BE2C (cell line): ENCODE measurements at regions not wholly inside any gene's neighbourhood (a gene's known extent, or its start where the extent isn't known, plus 50 kb on each side); places are given as distances from the start of the nearest gene placed in this dataset.

ENCODE experiments used
- DNase-seq: peaks from one replicate; pipeline ENCODE4 v3.0.0-alpha.2; 2020
- H3K27me3 ChIP-seq: fragments of 250-450 bp; sonication (Bioruptor Pico); 2 replicates; pipeline ENCODE4 v1.5.1; 2020; ENCODE audit warnings: mild to moderate bottlenecking
- H3K36me3 ChIP-seq: fragments of 250-450 bp; sonication (Bioruptor Pico); 2 replicates; pipeline ENCODE4 v1.5.1; 2020; ENCODE audit warnings: mild to moderate bottlenecking
- H3K4me1 ChIP-seq: fragments of 250-450 bp; sonication (Bioruptor Pico); 2 replicates; pipeline ENCODE4 v1.5.1; 2020
- H3K4me3 ChIP-seq: 2 replicates; pipeline ENCODE4 v1.5.1; 2011; ENCODE audit warnings: low read depth, low read length
- H3K9me3 ChIP-seq: fragments of 250-450 bp; sonication (Bioruptor Pico); 2 replicates; pipeline ENCODE4 v1.5.1; 2020
- TF ChIP-seq, protein P1 (sequence below): IDR thresholded peaks from 2 replicates; pipeline ENCODE4 v1.5.1; 2012; ENCODE audit warnings: mild to moderate bottlenecking, low read depth, low read length

DNA sequence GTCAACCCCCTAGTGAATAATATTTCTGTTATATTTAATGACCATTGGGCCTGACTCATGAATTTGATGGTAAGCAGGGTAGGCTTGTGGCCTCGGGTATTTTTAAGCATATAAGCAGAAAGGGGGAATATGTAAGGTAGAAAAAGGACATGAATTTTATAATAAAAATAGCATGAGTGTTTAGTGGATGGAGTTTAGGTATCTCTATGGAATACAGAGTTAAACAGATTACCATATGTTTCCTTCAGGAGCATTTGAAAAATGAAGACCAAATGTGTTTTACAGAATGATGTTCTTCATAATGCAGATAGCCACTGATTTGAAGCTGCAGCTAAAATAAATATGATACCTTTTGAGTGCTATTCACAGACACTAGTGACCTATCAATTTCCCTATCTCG is 191.7 kb upstream of the TSHZ2 start:
- Histone ChIP-seq H3K4me1 (peaks cover 6% of the 10 kb centered on the region; the same call in 1 of the 2 replicates), H3K9me3 (no peaks in the 10 kb centered on the region; the same call in 1 of the 2 replicates), H3K4me3 (no peak overlapping the region), H3K36me3 (no peaks in the 10 kb centered on the region), H3K27me3 (no peaks in the 10 kb centered on the region)
- no peak for DNase-seq
- TF ChIP-seq, protein P1, sequence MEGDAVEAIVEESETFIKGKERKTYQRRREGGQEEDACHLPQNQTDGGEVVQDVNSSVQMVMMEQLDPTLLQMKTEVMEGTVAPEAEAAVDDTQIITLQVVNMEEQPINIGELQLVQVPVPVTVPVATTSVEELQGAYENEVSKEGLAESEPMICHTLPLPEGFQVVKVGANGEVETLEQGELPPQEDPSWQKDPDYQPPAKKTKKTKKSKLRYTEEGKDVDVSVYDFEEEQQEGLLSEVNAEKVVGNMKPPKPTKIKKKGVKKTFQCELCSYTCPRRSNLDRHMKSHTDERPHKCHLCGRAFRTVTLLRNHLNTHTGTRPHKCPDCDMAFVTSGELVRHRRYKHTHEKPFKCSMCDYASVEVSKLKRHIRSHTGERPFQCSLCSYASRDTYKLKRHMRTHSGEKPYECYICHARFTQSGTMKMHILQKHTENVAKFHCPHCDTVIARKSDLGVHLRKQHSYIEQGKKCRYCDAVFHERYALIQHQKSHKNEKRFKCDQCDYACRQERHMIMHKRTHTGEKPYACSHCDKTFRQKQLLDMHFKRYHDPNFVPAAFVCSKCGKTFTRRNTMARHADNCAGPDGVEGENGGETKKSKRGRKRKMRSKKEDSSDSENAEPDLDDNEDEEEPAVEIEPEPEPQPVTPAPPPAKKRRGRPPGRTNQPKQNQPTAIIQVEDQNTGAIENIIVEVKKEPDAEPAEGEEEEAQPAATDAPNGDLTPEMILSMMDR: no peak

- no peaks in the 10 kb centered on the region for H3K36me3 ChIP-seq
- H3K4me3 ChIP-seq: no peak overlapping the region
- DNase-seq: no peak
- no peaks in the 10 kb centered on the region; the same call in 1 of the 2 replicates for H3K9me3 ChIP-seq
- TF ChIP-seq, protein P1: no peak
- peaks cover 6% of the 10 kb centered on the region; the same call in 1 of the 2 replicates for H3K4me1 ChIP-seq
- H3K27me3 ChIP-seq: no peaks in the 10 kb centered on the region
Measured at GRCh38 chr20:52779125-52779524, 193.0 kb upstream of the TSHZ2 start.

DNA sequence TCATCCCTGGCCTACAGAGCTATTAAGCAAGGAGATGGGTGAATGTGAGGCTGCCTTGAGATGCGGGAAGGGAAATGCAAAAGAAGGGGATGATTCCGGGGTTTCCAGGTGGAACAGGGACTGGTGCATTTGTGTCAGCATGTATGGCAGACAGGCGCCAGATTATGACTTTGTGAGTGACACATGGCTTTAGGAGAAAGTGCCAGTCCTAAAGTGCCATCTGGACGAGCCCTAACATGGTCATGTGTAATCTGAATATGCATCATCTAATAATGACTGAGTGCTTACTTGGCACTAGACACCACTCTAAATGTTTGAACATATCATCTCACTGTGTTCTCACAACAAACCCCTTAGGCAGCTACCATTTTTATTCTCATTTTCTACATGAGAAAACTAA is 195.0 kb upstream of the TSHZ2 start:
- peak; percentile 13 for DNase-seq

DNA sequence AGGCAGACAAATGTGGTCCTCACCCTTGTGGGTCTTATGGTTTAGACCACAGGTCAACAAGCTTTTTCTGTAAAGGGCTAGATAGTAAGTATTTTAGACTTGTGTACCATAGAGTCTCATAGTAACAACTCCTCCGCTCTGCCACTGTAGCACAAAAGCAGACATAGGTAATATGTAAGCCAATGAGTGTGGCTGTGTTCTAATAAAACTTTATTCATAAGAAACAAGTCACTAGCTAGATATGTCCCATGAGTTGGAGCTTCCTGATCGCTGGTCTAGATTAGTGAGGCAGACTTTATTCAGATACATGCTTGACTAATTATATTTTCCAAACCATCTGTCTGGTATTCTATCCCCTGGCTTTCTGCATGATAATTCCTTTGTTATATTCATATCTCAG is 196.4 kb upstream of the TSHZ2 start:
- H3K9me3 ChIP-seq: no peaks in the 10 kb centered on the region; the same call in 1 of the 2 replicates
- TF ChIP-seq, protein P1: no peak

More for the DNA sequence above, 195.0 kb upstream of the TSHZ2 start:
- Histone ChIP-seq H3K9me3 (no peaks in the 10 kb centered on the region; the same call in 1 of the 2 replicates), H3K4me1 (peaks cover 6% of the 10 kb centered on the region; the same call in 1 of the 2 replicates), H3K27me3 (no peaks in the 10 kb centered on the region), H3K36me3 (no peaks in the 10 kb centered on the region), H3K4me3 (no peak overlapping the region)
- TF ChIP-seq, protein P1: no peak

DNA sequence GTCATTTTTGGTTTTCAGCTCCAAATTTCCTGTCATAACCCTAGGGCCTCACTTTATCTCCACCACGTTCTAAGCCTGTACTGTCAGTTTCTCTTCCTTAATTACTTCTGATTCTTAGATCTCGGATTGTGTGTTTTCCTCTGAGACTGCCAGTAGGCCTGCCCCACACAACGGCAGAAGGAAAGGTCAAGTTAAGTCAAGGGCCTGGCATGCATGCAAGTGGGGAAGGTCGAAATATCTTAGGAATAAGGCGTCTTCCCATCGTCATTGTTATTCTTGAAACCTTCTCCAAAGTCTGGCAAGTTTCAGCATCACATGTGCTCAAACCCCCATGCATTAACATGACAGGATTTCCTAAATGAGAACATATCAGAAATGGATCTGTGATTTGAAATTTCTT is 203.5 kb upstream of the TSHZ2 start:
- Histone ChIP-seq H3K4me1 (no peaks in the 10 kb centered on the region; the same call in 1 of the 2 replicates), H3K36me3 (no peaks in the 10 kb centered on the region), H3K9me3 (no peaks in the 10 kb centered on the region), H3K27me3 (no peaks in the 10 kb centered on the region), H3K4me3 (no peak overlapping the region)
- TF ChIP-seq, protein P1: no peak
- no peak for DNase-seq

More for the DNA sequence above, 196.4 kb upstream of the TSHZ2 start:
- H3K36me3 ChIP-seq: no peaks in the 10 kb centered on the region
- DNase-seq: no peak
- H3K4me3 ChIP-seq: no peak overlapping the region
- no peaks in the 10 kb centered on the region for H3K27me3 ChIP-seq
- peaks cover 6% of the 10 kb centered on the region; the same call in 1 of the 2 replicates for H3K4me1 ChIP-seq

GRCh38 chr20:52766645-52767435 is 205.3 kb upstream of the TSHZ2 start:
- TF ChIP-seq, protein P1: no peak
- no peak for DNase-seq
- Histone ChIP-seq H3K9me3 (no peaks in the 10 kb centered on the region), H3K4me3 (no peak overlapping the region), H3K27me3 (no peaks in the 10 kb centered on the region), H3K4me1 (no peaks in the 10 kb centered on the region; the same call in 1 of the 2 replicates), H3K36me3 (no peaks in the 10 kb centered on the region)
